H1 (cell line): ENCODE measurements at regions not wholly inside any gene's neighbourhood (a gene's known extent, or its start where the extent isn't known, plus 50 kb on each side); places are given as distances from the start of the nearest gene placed in this dataset.

Source experiments
- CTCF ChIA-PET: fragments of 300-600 bp; sonication (Branson Sonifier 250); formaldehyde crosslinking; loops from one replicate; lab custom pipeline; 2021; ENCODE audit not compliant: partially characterized antibody; lab: Charles Lee
- POLR2A ChIA-PET: fragments of 300-600 bp; sonication (Branson Sonifier 250); formaldehyde crosslinking; loops from one replicate; lab custom pipeline; 2021; ENCODE audit warnings: inconsistent platforms; ENCODE audit not compliant: partially characterized antibody; lab: Charles Lee
- DNase-seq, 2 experiments: peaks; one replicate each; pipeline versions ENCODE4 v3.0.0 to v3.0.0-alpha.2; 2010 to 2022; ENCODE audit warnings: low spot score in 2 of 2, low read depth in 1 of 2, mixed read lengths in 1 of 2
- FAIRE-seq: peaks from 2 replicates; lab custom pipeline; 2011; peaks lifted over from hg19 to GRCh38; lab: Jason Lieb, UNC
- H2AFZ ChIP-seq: 2 replicates; pipeline ENCODE4 v1.8.1; 2012; ENCODE audit warnings: low read length, inconsistent platforms
- H2AK5ac ChIP-seq: 2 replicates; pipeline ENCODE4 v1.6.1; 2013; ENCODE audit warnings: low read depth, low read length
- H2BK120ac ChIP-seq: replicated peaks from 2 replicates; pipeline ENCODE3; 2013; ENCODE audit warnings: low read depth, low read length, inconsistent platforms
- H2BK12ac ChIP-seq: 2 replicates; pipeline ENCODE4 v1.6.1; 2013; ENCODE audit warnings: low read depth, low read length
- H2BK15ac ChIP-seq: 2 replicates; pipeline ENCODE4 v1.6.1; 2013; ENCODE audit warnings: low read length
- H2BK20ac ChIP-seq: 2 replicates; pipeline ENCODE4 v1.6.1; 2013; ENCODE audit warnings: low read length
- H2BK5ac ChIP-seq: 2 replicates; pipeline ENCODE4 v1.6.1; 2013; ENCODE audit warnings: low read depth, low read length
- H3K14ac ChIP-seq: 2 replicates; pipeline ENCODE4 v1.6.1; 2013; ENCODE audit warnings: inconsistent platforms; ENCODE audit not compliant: insufficient read length
- H3K18ac ChIP-seq: 2 replicates; pipeline ENCODE4 v1.6.1; 2013; ENCODE audit warnings: low read length; ENCODE audit errors: extremely low read depth
- H3K23ac ChIP-seq: 2 replicates; pipeline ENCODE4 v1.6.1; 2013; ENCODE audit warnings: inconsistent platforms; ENCODE audit not compliant: insufficient read length
- H3K23me2 ChIP-seq: 2 replicates; pipeline ENCODE4 v1.6.1; 2013; ENCODE audit warnings: low read depth, low read length
- H3K27ac ChIP-seq: 2 replicates; pipeline ENCODE4 v1.6.1; 2011; ENCODE audit warnings: low read depth, low read length, inconsistent platforms
- H3K27me3 ChIP-seq, 4 experiments: replicated peaks in 1 of 4; 1 replicate in 1 of 4; 2 replicates in 3 of 4; pipeline versions ENCODE4 v1.6.1 to v1.8.1; 2011 to 2013; ENCODE audit warnings: low read length in 3 of 4, mild to moderate bottlenecking in 3 of 4, inconsistent platforms in 2 of 4, mixed read lengths in 2 of 4, moderate library complexity in 1 of 4; ENCODE audit not compliant: control insufficient read depth in 3 of 4, insufficient read depth in 3 of 4; ENCODE audit errors: extremely low read depth in 1 of 4
- H3K36me3 ChIP-seq, 4 experiments: 2 replicates each; pipeline versions ENCODE4 v1.6.1 to v1.8.1; 2011 to 2013; ENCODE audit warnings: mild to moderate bottlenecking in 4 of 4, low read length in 3 of 4, moderate library complexity in 2 of 4, control low read depth in 1 of 4, inconsistent platforms in 1 of 4; ENCODE audit not compliant: insufficient read depth in 4 of 4, control insufficient read depth in 2 of 4
- H3K4ac ChIP-seq: replicated peaks from 2 replicates; pipeline ENCODE3; 2013; ENCODE audit warnings: low read length, low read depth, mixed read lengths, inconsistent platforms; ENCODE audit not compliant: insufficient read length
- H3K4me1 ChIP-seq, 4 experiments: replicated peaks in 1 of 4; 1 replicate in 1 of 4; 2 replicates in 3 of 4; pipeline versions ENCODE4 v1.6.1 to v1.8.1; 2011 to 2013; ENCODE audit warnings: low read length in 3 of 4, inconsistent platforms in 2 of 4, mixed read lengths in 1 of 4; ENCODE audit not compliant: insufficient read depth in 4 of 4, control insufficient read depth in 3 of 4
- H3K4me2 ChIP-seq, 2 experiments: 2 replicates each; pipeline versions ENCODE4 v1.6.1 to v1.8.1; 2011 to 2013; ENCODE audit warnings: low read depth in 2 of 2, low read length in 2 of 2, control low read depth in 1 of 2, inconsistent platforms in 1 of 2, mild to moderate bottlenecking in 1 of 2; ENCODE audit not compliant: insufficient read depth in 1 of 2
- H3K4me3 ChIP-seq, 4 experiments: fragments of 200-600, 300-600 bp in 1 of 4; sonication (generic), shearing (Covaris generic), sonication (Bioruptor Twin) in 1 of 4; 2 replicates each; pipeline versions ENCODE4 v1.5.1 to v1.8.1; 2011 to 2016; ENCODE audit warnings: low read length in 4 of 4, low read depth in 3 of 4, control low read depth in 2 of 4, inconsistent platforms in 2 of 4, mild to moderate bottlenecking in 2 of 4, mixed read lengths in 1 of 4, moderate library complexity in 1 of 4; ENCODE audit not compliant: insufficient read depth in 2 of 4; ENCODE audit errors: extremely low read depth in 1 of 4
- H3K56ac ChIP-seq: replicated peaks from 2 replicates; pipeline ENCODE3; 2013; ENCODE audit warnings: low read depth, mild to moderate bottlenecking, mixed read lengths, low read length, inconsistent platforms; ENCODE audit not compliant: insufficient read length
- H3K79me1 ChIP-seq: 2 replicates; pipeline ENCODE4 v1.6.1; 2013; ENCODE audit warnings: low read depth, low read length, control low read depth
- H3K79me2 ChIP-seq, 2 experiments: 2 replicates each; pipeline versions ENCODE4 v1.6.1 to v1.8.1; 2012 to 2013; ENCODE audit warnings: low read length in 2 of 2, mild to moderate bottlenecking in 2 of 2, inconsistent platforms in 1 of 2; ENCODE audit not compliant: insufficient read depth in 2 of 2, control insufficient read depth in 1 of 2
- H3K9ac ChIP-seq, 4 experiments: replicated peaks in 1 of 4; 1 replicate in 1 of 4; 2 replicates in 3 of 4; pipeline versions ENCODE4 v1.6.1 to v1.8.1; 2011 to 2013; ENCODE audit warnings: low read depth in 3 of 4, low read length in 3 of 4, control low read depth in 2 of 4, mild to moderate bottlenecking in 2 of 4, moderate library complexity in 2 of 4, inconsistent platforms in 1 of 4; ENCODE audit errors: extremely low read depth in 1 of 4
- H3K9me3 ChIP-seq, 2 experiments: 2 replicates each; pipeline versions ENCODE4 v1.6.1 to v1.8.1; 2012 to 2013; ENCODE audit warnings: mild to moderate bottlenecking in 2 of 2, moderate library complexity in 2 of 2, control low read depth in 1 of 2, inconsistent platforms in 1 of 2, low read depth in 1 of 2, low read length in 1 of 2, mixed read lengths in 1 of 2; ENCODE audit not compliant: insufficient read depth in 2 of 2
- H4K20me1 ChIP-seq, 2 experiments: replicated peaks in 1 of 2; 2 replicates each; pipeline versions ENCODE3 to v1.8.1; 2011 to 2013; ENCODE audit warnings: inconsistent platforms in 2 of 2, low read length in 2 of 2, mild to moderate bottlenecking in 1 of 2; ENCODE audit not compliant: insufficient read depth in 2 of 2, control insufficient read depth in 1 of 2
- H4K5ac ChIP-seq: 2 replicates; pipeline ENCODE4 v1.6.1; 2013; ENCODE audit warnings: low read length, low read depth, mixed read lengths, inconsistent platforms; ENCODE audit not compliant: insufficient read length
- H4K8ac ChIP-seq: 2 replicates; pipeline ENCODE4 v1.8.0; 2013; ENCODE audit warnings: mild to moderate bottlenecking, moderate library complexity, low read length, inconsistent platforms; ENCODE audit not compliant: insufficient read depth; ENCODE audit errors: extremely low read depth
- H4K91ac ChIP-seq: replicated peaks from 2 replicates; pipeline ENCODE3; 2013; ENCODE audit warnings: low read length, mixed read lengths, inconsistent platforms; ENCODE audit not compliant: insufficient read length
- ASH2L ChIP-seq: fragments of 200-600, 300-600 bp; sonication (generic); IDR thresholded peaks from one replicate; pipeline ENCODE4 v1.7.1; 2017; ENCODE audit warnings: low read length
- CREB1 ChIP-seq: IDR thresholded peaks from 2 replicates; pipeline ENCODE4 v1.6.1; 2012; ENCODE audit warnings: inconsistent platforms
- EP300 ChIP-seq, 2 experiments: IDR thresholded peaks; 1 replicate in 1 of 2; 2 replicates in 1 of 2; pipeline ENCODE4 v1.6.1; 2011 to 2012; ENCODE audit warnings: low read depth in 2 of 2, low read length in 2 of 2, mild to moderate bottlenecking in 2 of 2, borderline replicate concordance in 1 of 2, inconsistent platforms in 1 of 2, moderate library complexity in 1 of 2
- EZH2 ChIP-seq: fragments of 200-600 bp; sonication (generic); IDR thresholded peaks from 2 replicates; pipeline ENCODE4 v1.7.1; 2012; ENCODE audit warnings: low read depth, mild to moderate bottlenecking, moderate library complexity, low read length, inconsistent platforms; ENCODE audit not compliant: severe bottlenecking
- PHF8 ChIP-seq: fragments of 200-600 bp; sonication (generic); conservative IDR thresholded peaks from 2 replicates; pipeline ENCODE4 v1.7.1; 2012; ENCODE audit warnings: low read depth, mild to moderate bottlenecking, inconsistent platforms, low read length, moderate library complexity
- POLR2A ChIP-seq, 2 experiments: IDR thresholded peaks; 1 replicate in 1 of 2; 2 replicates in 1 of 2; pipeline ENCODE4 v1.6.1; 2011; ENCODE audit warnings: low read depth in 2 of 2, low read length in 2 of 2, mild to moderate bottlenecking in 2 of 2; ENCODE audit errors: control extremely low read depth in 1 of 2
- RNF2 ChIP-seq: fragments of 200-900, 300-1000 bp; sonication (generic); IDR thresholded peaks from 2 replicates; pipeline ENCODE4 v1.7.1; 2016; ENCODE audit warnings: borderline replicate concordance, low read depth, mild to moderate bottlenecking, antibody characterized with exemption, low read length; ENCODE audit not compliant: poor library complexity, severe bottlenecking; ENCODE audit errors: missing control alignments
- RXRA ChIP-seq: IDR thresholded peaks from 2 replicates; pipeline ENCODE4 v1.6.1; 2011; ENCODE audit warnings: low read depth, mild to moderate bottlenecking, low read length, moderate library complexity; ENCODE audit not compliant: insufficient read depth
- SAP30 ChIP-seq: fragments of 300-600 bp; sonication (generic); IDR thresholded peaks from 2 replicates; pipeline ENCODE4 v1.7.1; 2012; ENCODE audit warnings: low read length, moderate library complexity, mild to moderate bottlenecking, inconsistent platforms; ENCODE audit not compliant: insufficient read depth, insufficient replicate concordance
- SIN3A ChIP-seq, 2 experiments: IDR thresholded peaks in 1 of 2; conservative IDR thresholded peaks in 1 of 2; 2 replicates each; pipeline ENCODE4 v1.6.1; 2011 to 2012; ENCODE audit warnings: low read length in 2 of 2, improper control_type of control experiment in 1 of 2, low read depth in 1 of 2, mild to moderate bottlenecking in 1 of 2
- SIX5 ChIP-seq: IDR thresholded peaks from 2 replicates; pipeline ENCODE4 v1.6.1; 2011; ENCODE audit warnings: mild to moderate bottlenecking, low read depth, low read length
- TBP ChIP-seq: IDR thresholded peaks from 2 replicates; pipeline ENCODE4 v1.6.1; 2011; ENCODE audit warnings: low read depth, low read length, improper control_type of control experiment
- TEAD4 ChIP-seq: IDR thresholded peaks from 2 replicates; pipeline ENCODE4 v1.6.1; 2012; ENCODE audit warnings: low read depth, low read length, inconsistent platforms, mixed read lengths
- ZNF274 ChIP-seq: IDR thresholded peaks from 2 replicates; pipeline ENCODE4 v1.7.0; 2012; ENCODE audit warnings: low read length, borderline replicate concordance; ENCODE audit errors: extremely low read depth
- WGBS, 2 experiments: shearing (Covaris generic) in 1 of 2; methylation state at CpG; one replicate each; pipeline versions ENCODE4 v1.1.6 to v1.1.7; 2013 to 2015; ENCODE audit warnings: low lambda C conversion rate in 2 of 2, mixed read lengths in 2 of 2, inconsistent platforms in 1 of 2, low coverage in 1 of 2, missing lambda C conversion rate in 1 of 2; ENCODE audit not compliant: insufficient replicate concordance in 2 of 2, insufficient coverage in 1 of 2, insufficient read length in 1 of 2; ENCODE audit errors: extremely low coverage in 1 of 2, missing lambda C conversion rate in 1 of 2; 5-methylcytosine and 5-hydroxymethylcytosine counted together

DNA sequence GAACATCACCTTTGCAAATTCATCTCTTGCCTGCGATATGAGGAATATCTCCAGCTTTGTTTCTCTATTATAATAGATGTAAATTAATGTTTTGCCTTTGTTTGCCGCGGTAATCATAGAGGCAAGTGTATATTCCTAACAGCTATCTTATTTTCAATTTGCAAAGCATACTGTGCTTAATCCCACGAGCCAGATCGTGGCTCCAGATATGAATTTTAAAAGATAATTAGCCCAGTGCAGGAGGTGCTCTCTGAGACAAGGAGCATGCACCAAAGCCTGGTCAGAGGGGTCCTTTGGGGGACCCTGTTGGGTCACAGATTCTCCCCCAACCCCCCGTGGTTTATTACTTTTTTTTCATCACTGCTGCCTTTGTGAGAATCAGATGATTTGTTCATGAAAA is 1087.5 kb downstream of the BCL11B start:
- TF ChIP-seq SAP30 (no peak), EZH2 (no peak), POLR2A (IDR thresholded peaks at IDR 0.05; ENCODE audit: control extremely low read depth in 1 of 2, low read depth in 2 of 2, low read length in 2 of 2) (no peak), RXRA (no peak), TBP (no peak), ZNF274 (no peak), ASH2L (no peak), PHF8 (no peak), TEAD4 (no peak), CREB1 (no peak), SIX5 (no peak), EP300 (IDR thresholded peaks at IDR 0.05; ENCODE audit: borderline replicate concordance in 1 of 2, low read depth in 2 of 2, low read length in 2 of 2) (no peak), RNF2 (no peak), SIN3A (conservative IDR thresholded peaks at IDR 0.05 in 1 of 2, IDR thresholded peaks at IDR 0.05 in 1 of 2; ENCODE audit: low read depth in 1 of 2, low read length in 2 of 2) (no peak)
- Histone ChIP-seq H2AK5ac (no peak overlapping the region), H3K36me3 (no peaks in the 10 kb centered on the region), H3K27me3 (no peaks in the 10 kb centered on the region), H3K23ac (no peak overlapping the region), H2BK5ac (no peak overlapping the region), H3K9ac (no peak overlapping the region), H4K5ac (no peak overlapping the region), H2BK120ac (no peak overlapping the region), H3K4me3 (no peak overlapping the region), H3K9me3 (no peaks in the 10 kb centered on the region), H3K18ac (no peak overlapping the region), H4K20me1 (no peaks in the 10 kb centered on the region), H3K14ac (no peak overlapping the region), H3K4me2 (no peak overlapping the region), H3K56ac (no peak overlapping the region), H3K23me2 (no peaks in the 10 kb centered on the region), H3K4me1 (no peaks in the 10 kb centered on the region; a peak in 2 of 7 replicates), H4K91ac (no peak overlapping the region), H4K8ac (no peak overlapping the region), H3K79me1 (no peaks in the 10 kb centered on the region), H2BK15ac (no peak overlapping the region), H3K79me2 (no peaks in the 10 kb centered on the region), H2AFZ (no peak overlapping the region), H2BK12ac (no peak overlapping the region), H2BK20ac (no peak overlapping the region), H3K27ac (no peak overlapping the region), H3K4ac (no peak overlapping the region)
- ChIA-PET POLR2A (no interaction called here), CTCF (interaction anchor here (0.7 to 1.6 kb wide), 4 partner anchors 9 to 37 kb away, joined by 3 to 4 read pairs (median 3); no protein-coding TSS in a partner anchor)
- DNase-seq (no peak), FAIRE-seq (no peak)
- 88% methylated on average over 6 of the region's 6 CpGs; no CpG with 5 or more reads in 1 of the 2 experiments for WGBS, 2 experiments
